Loucy (cell line): ENCODE measurements at regions not wholly inside any gene's neighbourhood (a gene's known extent, or its start where the extent isn't known, plus 50 kb on each side); places are given as distances from the start of the nearest gene placed in this dataset.
"Not testable (repeated sequence)": the region's sequence is repeated elsewhere in the genome, so short reads cannot be mapped to it uniquely, and the experiment has no call there.

Experiments
- H2AFZ ChIP-seq: fragments of 200-600 bp; sonication (generic); 2 replicates; pipeline ENCODE4 v1.6.0; 2016; ENCODE audit warnings: antibody characterized with exemption, mild to moderate bottlenecking, low read length, moderate library complexity
- H3F3A ChIP-seq: fragments of 200-600 bp; 2 replicates; pipeline ENCODE4 v1.6.0; 2016; ENCODE audit warnings: antibody characterized with exemption, low read depth, mild to moderate bottlenecking
- H3K27me3 ChIP-seq: fragments of 200-600 bp; sonication (generic); 2 replicates; pipeline ENCODE4 v1.6.1; 2014; ENCODE audit warnings: low read length, mild to moderate bottlenecking; ENCODE audit not compliant: insufficient read depth, poor library complexity, severe bottlenecking
- H3K36me3 ChIP-seq: fragments of 200-600 bp; sonication (generic); 2 replicates; pipeline ENCODE4 v1.6.1; 2016; ENCODE audit warnings: low read length; ENCODE audit not compliant: insufficient read depth
- H3K4me1 ChIP-seq: fragments of 200-600 bp; sonication (generic); 2 replicates; pipeline ENCODE4 v1.5.1; 2014; ENCODE audit warnings: low read length, mild to moderate bottlenecking; ENCODE audit not compliant: insufficient read depth, poor library complexity, severe bottlenecking
- H3K4me2 ChIP-seq: fragments of 200-600 bp; sonication (generic); 2 replicates; pipeline ENCODE4 v1.6.0; 2014; ENCODE audit warnings: antibody characterized with exemption, low read length, low read depth, mild to moderate bottlenecking; ENCODE audit not compliant: poor library complexity, severe bottlenecking
- H3K4me3 ChIP-seq: fragments of 200-600 bp; sonication (generic); 2 replicates; pipeline ENCODE4 v1.5.1; 2014; ENCODE audit warnings: low read length, mild to moderate bottlenecking, mixed read lengths; ENCODE audit not compliant: poor library complexity, severe bottlenecking
- H3K79me2 ChIP-seq: fragments of 200-600 bp; sonication (generic); 2 replicates; pipeline ENCODE4 v1.6.1; 2014; ENCODE audit warnings: low read length; ENCODE audit not compliant: insufficient read depth
- H3K9ac ChIP-seq: fragments of 200-600 bp; sonication (generic); 2 replicates; pipeline ENCODE4 v1.6.0; 2014; ENCODE audit warnings: mild to moderate bottlenecking, low read depth, low read length, moderate library complexity; ENCODE audit not compliant: poor library complexity, severe bottlenecking
- H3K9me2 ChIP-seq: fragments of 200-600 bp; sonication (generic); replicated peaks from 2 replicates; pipeline ENCODE4 v1.6.1; 2016; ENCODE audit warnings: low read depth, low read length, mixed read lengths
- H3K9me3 ChIP-seq: fragments of 200-600 bp; sonication (generic); 2 replicates; pipeline ENCODE4 v1.6.1; 2014; ENCODE audit warnings: mild to moderate bottlenecking, antibody characterized with exemption, low read length, low read depth; ENCODE audit not compliant: insufficient read depth
- H4K20me1 ChIP-seq: fragments of 200-600 bp; sonication (generic); 2 replicates; pipeline ENCODE4 v1.6.0; 2014; ENCODE audit warnings: antibody characterized with exemption, low read length, mild to moderate bottlenecking; ENCODE audit not compliant: insufficient read depth, poor library complexity, severe bottlenecking
- CTCF ChIP-seq: fragments of 200-600 bp; sonication (generic); conservative IDR thresholded peaks from 2 replicates; pipeline ENCODE4 v1.5.1; 2014; ENCODE audit warnings: mild to moderate bottlenecking, antibody characterized with exemption, low read length
- EZH2phosphoT487 ChIP-seq: fragments of 200-600 bp; IDR thresholded peaks from 2 replicates; pipeline ENCODE4 v1.6.1; 2018; ENCODE audit warnings: antibody characterized with exemption, mild to moderate bottlenecking, moderate library complexity, borderline replicate concordance

- TF ChIP-seq CTCF = no peak
- no peaks in the 10 kb centered on the region for H3K27me3 ChIP-seq
- no peak overlapping the region for H2AFZ ChIP-seq
These were observed 671.4 kb downstream of the RFPL4B start for GRCh38 chr6:113018351-113019151.

DNA sequence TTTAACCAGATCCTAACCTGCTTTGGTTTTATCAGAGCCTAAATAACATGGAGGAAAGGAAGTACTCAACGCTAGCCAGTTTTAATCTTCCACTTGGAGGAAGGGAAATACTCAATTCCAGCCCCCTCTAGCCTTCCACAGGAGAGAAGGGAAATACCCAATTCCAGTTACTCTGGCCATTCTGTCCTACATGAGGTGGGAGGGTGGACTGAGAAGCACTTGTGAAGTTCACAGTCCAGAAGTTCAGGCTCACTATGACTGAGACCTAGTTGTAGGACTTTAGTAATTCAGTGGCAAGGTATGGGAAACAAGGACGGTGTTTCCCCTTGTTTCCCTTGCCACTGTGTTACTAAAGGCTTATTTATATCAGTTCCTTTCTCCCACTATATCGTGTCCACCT is 672.0 kb downstream of the RFPL4B start:
- Histone ChIP-seq H3K4me3 (no peak overlapping the region), H2AFZ (no peak overlapping the region)
- TF ChIP-seq CTCF = no peak
- no peak for TF ChIP-seq EZH2phosphoT487

More at GRCh38 chr6:113018351-113019151, 671.4 kb downstream of the RFPL4B start:
- no peaks in the 10 kb centered on the region for H3K4me1 ChIP-seq
- no peaks in the 10 kb centered on the region for H3K36me3 ChIP-seq
- no peaks in the 10 kb centered on the region for H3K9me3 ChIP-seq
- H3K9me2 ChIP-seq = no peaks in the 10 kb centered on the region
- no peak overlapping the region for H3K4me3 ChIP-seq
- no peaks in the 10 kb centered on the region for H3K79me2 ChIP-seq
- H3K9ac ChIP-seq = no peak overlapping the region
- H3K4me2 ChIP-seq = no peak overlapping the region
- H4K20me1 ChIP-seq = no peaks in the 10 kb centered on the region
- no peaks in the 10 kb centered on the region for H3F3A ChIP-seq

GRCh38 chr6:113027780-113028179 is 680.6 kb downstream of the RFPL4B start:
- Histone ChIP-seq H3K4me3 (no peak overlapping the region), H3K79me2 (no peaks in the 10 kb centered on the region), H3K36me3 (no peaks in the 10 kb centered on the region), H4K20me1 (no peaks in the 10 kb centered on the region), H3K4me2 (no peak overlapping the region), H3K9me3 (no peaks in the 10 kb centered on the region), H3K4me1 (no peaks in the 10 kb centered on the region), H3K9me2 (no peaks in the 10 kb centered on the region), H3K27me3 (no peaks in the 10 kb centered on the region), H3F3A (no peaks in the 10 kb centered on the region), H3K9ac (no peak overlapping the region), H2AFZ (no peak overlapping the region)
- TF ChIP-seq CTCF (no peak), EZH2phosphoT487 (no peak)

More for the DNA sequence above, 672.0 kb downstream of the RFPL4B start:
- no peaks in the 10 kb centered on the region for H3K9me2 ChIP-seq
- H3K9me3 ChIP-seq = no peaks in the 10 kb centered on the region
- no peaks in the 10 kb centered on the region for H3F3A ChIP-seq
- H3K4me2 ChIP-seq = no peak overlapping the region
- H3K79me2 ChIP-seq = no peaks in the 10 kb centered on the region
- H3K36me3 ChIP-seq = no peaks in the 10 kb centered on the region
- no peaks in the 10 kb centered on the region for H3K4me1 ChIP-seq
- no peaks in the 10 kb centered on the region for H3K27me3 ChIP-seq
- no peaks in the 10 kb centered on the region for H4K20me1 ChIP-seq
- H3K9ac ChIP-seq = no peak overlapping the region

GRCh38 chr6:113029161-113029560 is 682.0 kb downstream of the RFPL4B start:
- not testable (repeated sequence) for H3K4me2 ChIP-seq, H2AFZ ChIP-seq, H3K36me3 ChIP-seq, H4K20me1 ChIP-seq, H3K9me3 ChIP-seq, H3K4me3 ChIP-seq, H3K4me1 ChIP-seq, H3K9ac ChIP-seq, H3F3A ChIP-seq, H3K9me2 ChIP-seq, H3K79me2 ChIP-seq, H3K27me3 ChIP-seq
